ENCODE measurements at regions not wholly inside any gene's neighbourhood (a gene's known extent, or its start where the extent isn't known, plus 50 kb on each side); places are given as distances from the start of the nearest gene placed in this dataset.
A peak's percentile ranks its signal among the peaks of the same experiment; 100 is the strongest.

DNA sequence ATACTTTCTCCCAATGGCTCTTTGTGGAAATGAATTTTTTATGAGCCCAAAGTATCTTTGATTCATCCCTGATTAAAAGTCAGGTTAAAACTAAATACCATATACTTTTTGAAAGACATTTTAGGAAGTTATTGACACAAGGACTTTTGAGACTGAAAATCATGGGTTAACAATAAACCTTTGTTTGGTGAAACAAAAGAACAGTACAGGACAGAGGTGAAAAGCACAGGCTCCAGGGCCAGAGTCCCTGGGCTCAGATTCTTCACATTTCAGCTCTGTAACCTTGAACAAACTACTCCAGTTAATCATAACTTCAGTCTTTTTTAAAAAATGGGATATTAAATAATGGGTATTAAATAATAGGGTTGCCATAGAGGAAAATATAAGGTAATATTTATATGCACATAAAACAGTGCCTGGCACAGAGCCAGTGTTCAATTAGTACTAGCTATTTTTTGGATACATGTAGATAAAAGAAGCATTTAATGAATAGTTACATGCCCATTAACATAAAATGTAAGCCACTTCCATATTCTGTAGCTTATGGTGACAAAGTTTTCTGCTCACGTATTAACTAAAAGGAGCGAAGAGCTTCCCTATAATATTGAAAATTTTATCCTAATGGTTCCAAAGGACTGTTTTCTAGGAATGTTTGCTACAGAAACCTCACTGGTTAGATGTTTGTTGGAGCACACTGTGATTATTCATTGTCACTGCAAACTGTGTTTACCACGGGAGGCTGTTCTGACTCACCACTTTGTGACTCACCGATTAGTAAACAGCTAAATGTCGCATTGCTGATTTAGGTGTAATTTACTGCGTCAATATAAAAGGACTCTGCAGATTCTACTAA lies 255.4 kb downstream of the DAD1 start:
- peak; percentile 76 for DNase-seq

GRCh38 chr14:22332686-22333421 lies 256.2 kb downstream of the DAD1 start:
- DNase-seq, result peak; percentile 61

DNA sequence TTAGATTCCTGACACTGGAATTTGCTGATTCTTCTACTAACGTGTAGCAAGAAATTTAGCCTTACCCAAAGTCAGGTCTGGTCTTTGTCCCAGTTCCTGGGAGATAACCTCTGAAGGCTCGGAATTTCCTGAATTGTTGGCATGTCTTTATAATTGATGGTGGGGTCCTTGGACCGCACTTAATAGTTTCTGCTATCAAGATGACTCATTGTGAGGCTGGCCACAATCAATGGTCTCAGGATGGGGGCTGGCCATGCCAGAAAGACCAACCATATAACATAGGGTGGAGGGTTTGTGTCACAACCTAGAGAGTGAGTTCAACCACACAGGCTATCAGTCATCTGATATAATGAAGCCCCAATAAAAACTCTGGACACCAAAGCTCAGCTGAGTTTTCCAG lies 259.7 kb downstream of the DAD1 start:
- no peak for DNase-seq

DNA sequence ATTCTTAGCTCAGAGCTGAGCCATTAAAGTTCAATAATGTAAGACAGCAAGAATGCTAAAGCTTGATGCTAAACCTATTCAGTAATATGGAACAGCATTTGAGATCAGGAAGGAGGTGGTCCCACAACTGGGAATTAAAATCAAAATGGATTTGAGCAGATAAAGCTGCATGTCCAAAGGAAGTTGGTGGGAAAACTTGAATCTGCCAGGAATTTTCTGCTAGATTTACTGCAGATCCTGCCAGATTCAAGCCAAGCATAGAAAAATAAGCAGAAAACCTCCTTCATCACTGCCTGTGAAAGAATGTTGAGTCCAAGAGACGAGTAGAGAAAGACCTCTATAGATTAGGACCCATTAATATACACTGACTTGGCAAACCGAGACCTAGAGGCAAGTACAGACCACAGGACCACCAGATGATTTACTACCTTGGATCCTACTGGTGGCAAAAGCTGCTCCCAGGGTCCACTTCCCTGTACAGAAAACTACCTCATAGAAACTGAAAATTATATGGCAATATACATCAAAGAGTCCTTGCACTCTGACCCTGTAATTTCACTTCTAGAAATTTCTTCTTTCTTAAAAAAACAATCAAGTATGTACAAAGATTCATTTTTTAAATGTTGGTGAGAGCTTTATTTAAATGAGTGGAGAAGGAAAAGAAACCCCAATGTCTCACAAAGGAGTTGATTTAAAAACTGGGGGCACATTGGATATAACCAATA lies 263.2 kb downstream of the DAD1 start:
- DNase-seq, result no peak

- peak; percentile 16 for DNase-seq
Measured at GRCh38 chr14:22320362-22320750, 268.7 kb downstream of the DAD1 start.

DNA sequence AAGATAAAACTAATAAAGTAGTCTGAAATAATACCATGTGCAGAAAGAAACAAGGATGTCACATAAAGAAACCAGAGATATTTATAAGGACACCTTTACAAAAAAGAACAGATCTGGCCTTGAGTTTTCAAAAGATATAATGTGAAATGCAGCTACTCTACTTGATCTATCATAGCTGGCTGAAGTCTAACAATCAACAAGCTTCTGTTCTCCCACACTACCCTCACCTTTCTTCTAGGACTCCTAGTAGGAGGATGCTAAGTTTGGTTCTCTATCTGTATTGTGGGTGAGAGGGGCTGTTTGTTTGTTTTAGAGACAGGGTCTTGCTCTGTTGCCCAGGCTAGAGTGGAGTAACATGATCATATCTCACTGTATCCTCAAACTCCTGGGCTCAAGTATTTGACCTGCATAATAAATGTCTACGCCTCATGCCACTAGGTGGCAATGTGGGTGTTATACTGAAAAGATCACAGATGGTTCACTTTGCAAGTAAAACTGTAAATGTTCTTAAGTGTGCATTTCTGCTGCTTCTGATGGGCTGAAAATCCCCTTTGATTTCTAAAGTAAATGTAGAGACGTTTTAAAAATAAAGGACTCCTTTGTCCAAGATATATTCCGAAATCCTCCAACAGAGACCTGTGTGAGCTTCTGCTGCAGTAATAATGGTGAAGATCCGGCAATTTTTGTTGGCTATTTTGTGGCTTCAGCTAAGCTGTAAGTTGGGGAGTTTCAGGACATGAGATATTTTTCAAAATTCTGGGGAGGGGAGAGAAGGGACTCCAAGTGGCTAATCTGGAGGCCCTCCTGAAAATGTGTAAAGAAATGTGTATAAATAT lies 269.3 kb downstream of the DAD1 start:
- peak; percentile 64 for DNase-seq

DNA sequence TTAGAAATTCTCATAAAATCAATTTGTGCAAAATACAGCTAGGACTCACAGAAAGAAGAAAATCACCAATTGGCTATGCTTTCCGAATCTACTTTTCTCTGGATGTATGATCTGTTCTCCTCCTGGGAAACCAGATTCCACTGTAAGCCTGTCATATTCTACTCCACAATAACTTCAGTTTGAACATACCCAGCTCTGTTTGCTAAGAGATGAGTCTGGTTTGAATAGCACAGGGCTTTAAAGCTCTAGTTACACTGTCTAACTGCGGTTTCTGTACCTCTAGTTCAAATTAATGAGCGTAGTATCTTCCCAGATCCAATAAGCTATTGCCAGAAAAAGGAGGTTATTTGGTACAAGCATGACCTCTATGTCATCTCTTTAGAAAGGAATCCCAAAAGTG lies 270.1 kb downstream of the DAD1 start:
- DNase-seq, result no peak

- no peak for DNase-seq
Measured at GRCh38 chr14:22316473-22316872, 272.6 kb downstream of the DAD1 start.

DNA sequence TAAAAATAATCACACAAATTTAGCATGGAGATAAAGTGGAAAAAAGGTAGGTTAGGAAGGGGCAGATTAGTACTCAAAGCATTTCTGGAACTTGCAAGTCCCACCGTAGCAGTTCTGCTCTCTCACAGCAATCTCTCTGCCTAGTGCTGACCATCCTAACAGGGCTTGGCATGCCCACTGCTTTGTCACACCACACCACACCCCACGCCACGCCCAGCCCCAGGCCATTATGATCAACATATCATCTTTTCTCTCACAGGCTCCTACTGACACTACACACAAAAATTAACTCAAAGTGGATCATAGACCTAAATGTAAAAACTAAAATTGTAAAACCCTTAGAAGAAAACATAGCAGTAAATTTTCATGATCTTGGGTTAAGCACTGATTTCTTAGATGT lies 273.7 kb downstream of the DAD1 start:
- DNase-seq, result no peak

DNA sequence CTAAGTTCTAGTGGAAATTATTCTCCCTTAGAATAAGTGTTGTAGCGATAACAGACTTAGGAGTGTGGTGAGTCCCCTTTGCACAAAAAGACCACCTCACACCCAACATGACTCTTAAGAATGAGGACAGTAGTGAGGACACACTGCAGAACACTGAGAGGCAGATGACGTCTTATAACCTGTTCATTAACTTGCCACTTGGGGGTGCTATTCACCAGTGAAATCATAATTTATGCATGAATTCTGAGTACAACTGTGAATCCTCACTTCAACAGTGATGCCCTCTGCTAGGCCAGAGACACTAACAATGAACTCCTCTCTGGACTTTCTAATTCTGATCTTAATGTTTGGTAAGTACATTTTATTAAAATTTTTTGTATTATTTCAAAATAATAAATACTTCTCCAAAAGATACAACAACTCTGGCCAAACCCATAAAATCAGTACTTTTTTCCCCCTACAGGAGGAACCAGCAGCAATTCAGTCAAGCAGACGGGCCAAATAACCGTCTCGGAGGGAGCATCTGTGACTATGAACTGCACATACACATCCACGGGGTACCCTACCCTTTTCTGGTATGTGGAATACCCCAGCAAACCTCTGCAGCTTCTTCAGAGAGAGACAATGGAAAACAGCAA lies 274.7 kb downstream of the DAD1 start:
- peak; percentile 64 for DNase-seq

DNA sequence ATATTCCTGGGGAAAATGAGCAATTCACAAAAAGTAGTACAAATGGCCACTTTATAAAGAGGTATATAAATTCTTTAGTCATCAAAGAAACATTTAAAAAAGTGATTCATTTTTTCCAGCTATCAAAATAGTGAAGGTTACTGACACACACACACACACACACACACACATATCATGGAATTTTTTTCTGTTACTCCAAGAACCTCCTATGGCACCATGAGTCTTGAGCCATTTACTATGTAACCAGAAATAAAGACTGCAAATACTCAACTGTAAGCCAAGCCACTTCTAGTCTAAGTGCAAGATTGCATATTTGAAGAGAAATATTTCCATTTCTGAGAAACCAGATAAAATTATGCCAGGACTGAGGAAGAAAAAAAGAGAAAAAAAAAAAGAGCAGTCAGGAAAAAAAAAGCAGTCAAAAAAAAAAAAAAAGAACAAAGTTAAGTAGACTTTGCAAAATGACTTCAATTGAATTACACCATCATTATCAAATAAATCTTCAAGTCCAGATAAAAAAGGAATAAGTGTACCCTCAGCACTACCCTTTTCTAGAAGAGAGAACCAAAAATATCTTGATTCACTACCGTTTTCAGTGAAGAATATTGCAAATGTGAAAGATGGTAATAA lies 275.7 kb downstream of the DAD1 start:
- DNase-seq, result no peak

- DNase-seq, result no peak
Measured at GRCh38 chr14:22311636-22312035, 277.4 kb downstream of the DAD1 start.

- no peak for DNase-seq
Measured at GRCh38 chr14:22305607-22306006, 283.4 kb downstream of the DAD1 start.

DNA sequence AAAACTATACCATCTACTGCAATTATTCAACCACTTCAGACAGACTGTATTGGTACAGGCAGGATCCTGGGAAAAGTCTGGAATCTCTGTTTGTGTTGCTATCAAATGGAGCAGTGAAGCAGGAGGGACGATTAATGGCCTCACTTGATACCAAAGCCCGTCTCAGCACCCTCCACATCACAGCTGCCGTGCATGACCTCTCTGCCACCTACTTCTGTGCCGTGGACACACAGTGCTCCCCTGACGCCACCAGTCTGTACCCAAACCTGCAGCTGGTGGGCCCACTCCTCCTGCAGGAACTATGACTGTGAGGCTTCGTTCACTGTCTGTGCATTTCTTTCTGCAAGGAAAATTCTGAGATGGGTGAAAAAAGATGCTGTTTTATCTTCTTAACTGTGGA lies 284.7 kb downstream of the DAD1 start:
- DNase-seq, result peak; percentile 7

DNA sequence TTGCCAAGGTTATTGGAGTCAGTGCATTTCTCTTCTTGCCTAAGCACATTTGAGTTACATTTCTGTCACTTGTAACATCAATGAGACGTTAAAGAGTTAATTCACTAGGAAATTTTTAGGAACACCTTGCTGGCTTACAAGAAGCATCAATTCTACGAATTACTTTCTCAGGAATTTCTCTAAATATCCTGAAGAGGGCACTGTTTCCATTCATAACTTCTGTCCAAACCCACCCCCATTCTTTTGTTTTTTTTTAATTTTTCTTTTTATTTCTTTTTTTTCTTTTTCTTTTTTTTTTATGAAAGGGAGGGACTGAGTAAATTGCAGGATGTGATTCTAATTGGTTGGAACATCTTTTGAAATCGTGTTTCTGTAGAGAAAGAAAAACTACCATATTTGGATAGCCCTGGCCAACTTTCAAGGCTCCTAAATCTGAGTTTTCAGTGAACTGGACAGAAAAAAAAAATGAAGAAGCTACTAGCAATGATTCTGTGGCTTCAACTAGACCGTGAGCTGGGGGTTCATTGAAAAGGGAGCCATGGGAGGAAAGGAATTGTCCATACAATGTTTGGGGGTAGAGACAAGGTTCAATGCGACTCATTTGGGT lies 285.3 kb downstream of the DAD1 start:
- peak; percentile 14 for DNase-seq

DNA sequence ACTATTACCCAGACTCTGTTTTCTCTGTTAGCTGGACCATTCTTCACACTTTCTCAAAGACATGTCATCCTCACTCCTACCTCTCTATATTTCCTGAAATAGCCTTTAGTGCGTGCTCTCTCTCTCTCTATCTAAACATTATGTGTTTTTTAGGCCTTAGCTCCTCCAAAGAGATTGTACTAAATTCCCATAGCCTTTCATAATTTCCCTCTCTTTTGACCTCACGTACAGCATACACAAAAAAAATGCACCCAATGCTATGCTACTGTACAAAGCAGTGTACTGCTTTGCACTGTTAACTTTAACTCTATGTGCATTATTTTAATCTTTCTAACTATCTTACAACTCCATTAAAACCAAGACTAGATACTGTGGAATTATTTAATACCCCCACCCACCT lies 288.4 kb downstream of the DAD1 start:
- no peak for DNase-seq

- DNase-seq, result no peak
Measured at GRCh38 chr14:22297376-22297775, 291.6 kb downstream of the DAD1 start.

DNA sequence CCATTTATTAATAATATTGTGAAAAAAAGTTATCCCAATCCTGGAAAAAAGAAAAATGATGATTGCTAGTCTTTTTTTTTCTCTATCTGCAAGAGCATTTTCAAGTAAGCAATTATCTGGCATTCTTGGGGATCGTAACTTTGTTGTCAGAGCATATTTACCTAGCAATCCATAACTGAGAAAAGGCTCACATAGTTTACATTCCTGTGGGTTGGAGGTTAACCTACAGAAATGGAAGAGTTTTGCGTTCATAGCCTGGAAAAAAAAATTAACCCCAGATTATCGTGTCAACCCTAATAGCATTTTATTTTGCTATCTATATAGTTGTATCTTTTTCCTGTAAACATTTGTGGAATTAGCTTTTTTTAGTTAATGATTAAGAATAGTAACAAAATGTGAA lies 292.3 kb downstream of the DAD1 start:
- DNase-seq, result no peak

DNA sequence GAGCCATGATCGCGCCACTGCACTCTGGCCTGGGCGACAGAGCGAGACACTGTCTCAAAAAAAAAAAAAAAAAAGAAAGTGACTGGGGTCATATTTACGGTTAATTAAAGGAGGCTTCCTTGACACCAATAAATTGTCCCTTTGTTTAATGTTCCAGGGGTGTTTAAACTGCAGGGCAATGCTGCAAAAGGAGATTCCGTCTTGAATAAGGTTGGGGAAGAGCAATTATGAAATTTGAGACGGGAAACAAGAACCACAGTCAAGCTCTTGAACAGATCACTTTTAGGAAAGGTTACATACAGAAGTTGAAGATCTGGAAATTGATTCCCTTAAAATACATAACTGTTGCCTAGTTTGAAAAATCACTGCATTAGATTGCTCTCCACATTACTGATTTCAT lies 292.9 kb downstream of the DAD1 start:
- DNase-seq, result no peak

DNA sequence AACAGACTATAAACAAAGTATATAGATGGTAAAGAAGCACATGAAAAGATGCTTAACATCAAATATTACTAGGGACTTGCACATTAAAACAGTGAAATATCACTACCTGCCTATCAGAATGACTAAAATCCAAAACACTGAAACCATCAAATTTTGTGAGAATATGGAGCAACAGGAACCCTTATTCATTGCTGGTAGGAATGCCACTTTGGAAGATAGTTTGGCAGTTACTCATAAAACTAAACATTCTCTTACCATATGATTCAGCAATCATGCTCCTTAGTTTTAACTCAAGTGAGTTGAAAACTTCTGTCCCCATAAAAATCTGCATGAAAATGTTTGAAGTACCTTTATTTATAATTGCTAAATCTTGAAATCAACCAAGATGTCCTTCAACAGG lies 297.6 kb downstream of the DAD1 start:
- no peak for DNase-seq

GRCh38 chr14:22289570-22289969 lies 299.5 kb downstream of the DAD1 start:
- no peak for DNase-seq

All from NCI-H69 (cell line).